GM21447 (cell line): ENCODE measurements at regions not wholly inside any gene's neighbourhood (a gene's known extent, or its start where the extent isn't known, plus 50 kb on each side); places are given as distances from the start of the nearest gene placed in this dataset.

Experiments
- ATAC-seq: cut with Tn5 transposase; IDR thresholded peaks from one replicate; pipeline ENCODE4 v1.9.1; 2021; ENCODE audit not compliant: unreplicated experiment

DNA sequence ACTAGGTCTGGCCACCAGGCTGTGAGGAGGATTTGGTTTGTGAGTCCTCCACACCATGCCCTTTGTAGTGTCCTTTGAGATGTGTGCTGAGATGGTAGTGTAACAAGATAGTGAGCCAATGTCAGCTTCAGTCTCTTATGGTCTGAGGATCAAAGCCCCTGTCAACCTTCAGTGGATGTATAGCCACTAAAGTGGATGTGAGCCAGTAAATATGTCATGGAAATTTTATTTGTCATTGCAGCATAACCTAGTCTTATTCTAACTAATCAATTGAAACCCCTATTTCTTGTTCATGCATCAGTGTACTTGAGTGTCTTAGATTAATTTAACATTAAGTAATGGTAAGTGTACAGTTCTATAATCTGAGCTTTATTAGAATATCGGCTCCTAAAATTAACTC, 51.0 kb upstream of the WAC start:
- ATAC-seq, result no peak
